Rectal smooth muscle tissue (tissue), 1 donor: ENCODE measurements at regions not wholly inside any gene's neighbourhood (a gene's known extent, or its start where the extent isn't known, plus 50 kb on each side); places are given as distances from the start of the nearest gene placed in this dataset.
"Not testable (repeated sequence)": the region's sequence is repeated elsewhere in the genome, so short reads cannot be mapped to it uniquely, and the experiment has no call there.

Experiments
- H3K27ac ChIP-seq: one replicate; pipeline ENCODE4 v1.7.0; 2013; ENCODE audit warnings: low read depth, low read length, inconsistent platforms
- H3K27me3 ChIP-seq: one replicate; pipeline ENCODE4 v1.7.0; 2013; ENCODE audit warnings: low read length; ENCODE audit not compliant: control insufficient read depth, insufficient read depth
- H3K36me3 ChIP-seq: one replicate; pipeline ENCODE4 v1.7.0; 2013; ENCODE audit warnings: low read length; ENCODE audit not compliant: control insufficient read depth, insufficient read depth
- H3K4me1 ChIP-seq: one replicate; pipeline ENCODE4 v1.7.0; 2013; ENCODE audit warnings: low read length; ENCODE audit not compliant: control insufficient read depth, insufficient read depth
- H3K4me3 ChIP-seq: one replicate; pipeline ENCODE4 v1.7.0; 2013; ENCODE audit warnings: low read length
- H3K9ac ChIP-seq: one replicate; pipeline ENCODE4 v1.7.0; 2013; ENCODE audit warnings: low read length

DNA sequence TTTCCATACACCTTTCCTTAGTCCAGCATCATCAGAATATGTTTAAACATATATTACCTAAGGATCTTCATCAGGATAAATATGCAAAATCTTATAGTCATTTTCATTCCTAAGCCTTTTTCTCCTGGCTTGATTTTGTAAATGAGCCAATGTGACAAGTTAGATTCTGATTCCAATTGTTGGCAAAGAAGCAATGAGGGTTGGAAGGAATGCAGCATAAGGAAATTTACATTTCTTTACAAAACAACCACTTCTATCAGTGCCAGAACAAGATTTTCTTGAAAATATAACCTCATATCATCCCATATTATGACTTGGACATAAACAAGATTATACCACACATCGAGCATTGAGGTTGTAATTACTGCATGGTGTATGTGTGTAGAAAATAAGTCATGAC lies 508.1 kb downstream of the TRAM1L1 start:
- no peaks in the 10 kb centered on the region for H3K36me3 ChIP-seq
- no peak overlapping the region for H3K9ac ChIP-seq
- no peak overlapping the region for H3K4me3 ChIP-seq
- no peak overlapping the region for H3K27ac ChIP-seq
- no peaks in the 10 kb centered on the region for H3K27me3 ChIP-seq
- no peaks in the 10 kb centered on the region for H3K4me1 ChIP-seq

DNA sequence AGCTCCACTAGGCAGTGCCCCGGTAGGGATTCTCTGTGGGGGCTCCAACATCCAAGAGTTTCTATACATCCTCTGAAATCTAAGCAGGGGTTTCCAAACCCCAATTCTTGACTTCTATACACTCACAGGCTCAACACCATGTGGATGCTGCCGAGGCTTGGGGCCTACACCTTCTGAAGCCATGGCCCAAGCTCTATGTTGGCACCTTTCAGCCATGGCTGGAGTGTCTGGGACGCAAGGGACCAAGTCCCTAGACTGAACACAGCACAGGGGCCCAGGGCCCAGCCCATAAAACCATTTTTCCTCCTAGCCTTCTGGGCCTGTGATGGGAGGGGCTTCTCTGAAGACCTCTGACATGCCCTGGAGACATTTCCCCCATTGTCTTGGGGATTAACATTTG lies 511.8 kb downstream of the TRAM1L1 start:
- Histone ChIP-seq H3K4me3 (no peak overlapping the region), H3K4me1 (no peaks in the 10 kb centered on the region), H3K27me3 (no peaks in the 10 kb centered on the region), H3K27ac (no peak overlapping the region), H3K36me3 (no peaks in the 10 kb centered on the region), H3K9ac (no peak overlapping the region)

DNA sequence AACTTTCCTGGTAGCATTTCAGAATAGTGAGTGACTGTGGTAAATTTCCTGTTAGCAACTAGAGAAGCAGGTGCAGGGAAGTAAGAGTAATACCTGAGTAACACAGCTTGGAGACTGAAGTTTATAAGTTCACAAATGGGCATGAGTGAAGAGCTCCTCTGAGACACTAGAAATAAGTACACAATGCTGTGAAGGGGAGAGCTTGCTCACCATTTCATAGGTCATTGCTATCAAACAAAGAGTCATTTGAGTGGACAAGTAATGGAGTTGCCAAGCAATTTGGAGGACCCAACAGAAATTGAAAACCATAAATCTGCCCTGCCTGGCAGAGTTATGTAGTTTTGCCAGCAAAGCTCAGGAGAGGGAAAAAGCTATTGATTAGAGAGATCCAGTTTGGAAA lies 523.6 kb downstream of the TRAM1L1 start:
- no peaks in the 10 kb centered on the region for H3K27me3 ChIP-seq
- no peaks in the 10 kb centered on the region for H3K36me3 ChIP-seq
- no peak overlapping the region for H3K9ac ChIP-seq
- no peak overlapping the region for H3K27ac ChIP-seq
- no peak overlapping the region for H3K4me3 ChIP-seq
- no peaks in the 10 kb centered on the region for H3K4me1 ChIP-seq

DNA sequence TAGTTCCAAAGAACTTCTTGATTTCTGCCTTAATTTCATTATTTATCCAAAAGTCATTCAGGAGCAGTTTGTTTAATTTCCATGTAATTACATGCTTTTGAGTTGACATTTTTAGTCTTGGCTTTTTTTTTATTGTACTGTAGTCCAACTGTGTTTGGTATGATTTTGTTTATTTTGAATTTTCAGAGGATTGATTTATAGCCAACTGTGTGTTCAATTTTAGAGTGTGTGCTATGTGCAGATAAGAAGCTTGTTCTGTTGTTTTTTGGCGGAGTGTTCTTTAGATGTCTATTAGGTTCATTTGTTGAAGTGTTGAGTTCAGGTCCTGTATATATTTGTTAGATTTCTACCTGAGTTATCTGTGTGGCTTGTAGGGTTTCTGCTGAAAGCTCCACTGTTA lies 533.6 kb downstream of the TRAM1L1 start:
- Histone ChIP-seq H3K36me3 (no peaks in the 10 kb centered on the region), H3K27me3 (no peaks in the 10 kb centered on the region), H3K9ac (no peak overlapping the region), H3K27ac (no peak overlapping the region), H3K4me3 (no peak overlapping the region), H3K4me1 (no peaks in the 10 kb centered on the region)

DNA sequence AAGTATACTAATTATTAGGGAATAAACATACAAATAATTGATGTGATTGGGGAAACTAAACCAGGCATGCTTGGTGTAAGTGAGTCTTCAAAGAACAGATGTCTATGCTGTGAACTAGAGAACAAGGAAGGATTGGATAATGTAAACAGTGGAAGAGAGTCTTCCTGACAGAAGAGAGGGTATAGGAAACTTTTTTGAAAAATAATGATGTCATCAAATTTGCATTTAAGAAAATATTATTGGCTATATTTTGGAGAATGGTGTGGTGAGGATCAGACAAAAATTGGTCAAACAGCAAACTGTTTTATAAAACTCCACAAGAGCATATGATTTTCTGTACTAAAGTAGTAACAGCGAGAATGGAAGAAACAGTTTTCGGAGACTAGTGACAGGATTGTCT lies 537.7 kb downstream of the TRAM1L1 start:
- H3K27ac ChIP-seq = no peak overlapping the region
- no peak overlapping the region for H3K4me3 ChIP-seq
- no peak overlapping the region for H3K9ac ChIP-seq
- no peaks in the 10 kb centered on the region for H3K27me3 ChIP-seq
- no peaks in the 10 kb centered on the region for H3K4me1 ChIP-seq
- H3K36me3 ChIP-seq = no peaks in the 10 kb centered on the region

DNA sequence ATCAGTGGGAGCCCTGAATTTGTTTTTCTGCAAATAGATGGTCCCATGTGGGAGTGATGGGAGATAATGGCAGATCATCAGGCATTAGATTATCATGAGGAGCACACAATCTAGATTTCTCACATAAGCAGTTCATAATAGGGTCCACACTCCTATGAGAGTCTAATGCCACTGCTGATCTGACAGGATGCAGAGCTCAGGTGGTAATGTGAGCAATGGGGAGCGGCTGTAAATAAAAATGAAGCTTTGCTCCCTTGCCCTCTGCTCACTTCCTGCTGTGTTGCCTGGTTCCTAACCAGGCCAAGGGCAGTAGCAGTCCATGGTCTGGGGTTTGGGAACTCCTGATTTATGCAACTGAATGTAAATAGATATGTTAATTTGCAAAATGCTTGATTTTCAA lies 538.6 kb downstream of the TRAM1L1 start:
- no peak overlapping the region for H3K27ac ChIP-seq
- H3K27me3 ChIP-seq = no peaks in the 10 kb centered on the region
- H3K9ac ChIP-seq = no peak overlapping the region
- H3K36me3 ChIP-seq = no peaks in the 10 kb centered on the region
- H3K4me1 ChIP-seq = no peaks in the 10 kb centered on the region
- no peak overlapping the region for H3K4me3 ChIP-seq

DNA sequence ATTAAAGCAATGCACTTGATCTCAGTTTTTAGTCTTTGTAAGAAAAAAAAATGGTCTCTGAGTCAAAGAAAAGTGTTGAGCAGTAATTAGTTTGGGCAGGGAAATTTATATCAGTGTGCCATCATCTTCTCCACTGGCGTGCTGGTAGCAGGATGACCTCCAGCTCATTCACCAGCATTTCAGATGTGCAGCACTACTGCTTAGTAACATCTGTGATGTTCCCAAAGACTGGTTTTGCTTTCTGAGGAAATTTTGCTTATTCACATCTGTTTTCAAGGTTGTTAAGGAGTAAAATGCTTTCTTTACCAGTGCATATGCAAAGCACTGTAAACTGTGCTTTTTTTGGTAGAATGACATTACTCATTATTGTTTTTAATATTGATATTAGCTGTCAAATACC lies 540.4 kb downstream of the TRAM1L1 start:
- H3K27me3 ChIP-seq = no peaks in the 10 kb centered on the region
- H3K9ac ChIP-seq = no peak overlapping the region
- no peak overlapping the region for H3K4me3 ChIP-seq
- no peaks in the 10 kb centered on the region for H3K4me1 ChIP-seq
- no peak overlapping the region for H3K27ac ChIP-seq
- no peaks in the 10 kb centered on the region for H3K36me3 ChIP-seq

DNA sequence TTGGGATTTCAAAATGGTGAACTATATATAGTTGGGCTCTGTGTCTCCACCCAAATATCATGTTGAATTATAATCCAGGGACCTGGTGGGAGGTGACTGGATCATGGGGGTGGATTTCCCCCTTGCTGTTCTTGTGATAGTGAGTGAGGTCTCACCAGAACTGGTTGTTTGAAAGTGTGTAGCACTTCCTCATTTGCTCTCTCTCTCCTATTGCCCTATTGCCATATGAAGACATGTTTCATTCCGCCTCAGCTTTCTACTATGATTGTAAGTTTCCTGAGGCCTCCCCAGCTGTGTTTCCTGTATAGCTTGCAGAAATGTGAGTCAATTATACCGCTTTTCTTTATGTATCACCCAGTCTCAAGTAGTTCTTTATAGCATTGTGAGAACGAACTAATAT lies 545.6 kb downstream of the TRAM1L1 start:
- Histone ChIP-seq H3K36me3 (no peaks in the 10 kb centered on the region), H3K9ac (no peak overlapping the region), H3K4me3 (no peak overlapping the region), H3K27ac (no peak overlapping the region), H3K27me3 (no peaks in the 10 kb centered on the region), H3K4me1 (no peaks in the 10 kb centered on the region)

DNA sequence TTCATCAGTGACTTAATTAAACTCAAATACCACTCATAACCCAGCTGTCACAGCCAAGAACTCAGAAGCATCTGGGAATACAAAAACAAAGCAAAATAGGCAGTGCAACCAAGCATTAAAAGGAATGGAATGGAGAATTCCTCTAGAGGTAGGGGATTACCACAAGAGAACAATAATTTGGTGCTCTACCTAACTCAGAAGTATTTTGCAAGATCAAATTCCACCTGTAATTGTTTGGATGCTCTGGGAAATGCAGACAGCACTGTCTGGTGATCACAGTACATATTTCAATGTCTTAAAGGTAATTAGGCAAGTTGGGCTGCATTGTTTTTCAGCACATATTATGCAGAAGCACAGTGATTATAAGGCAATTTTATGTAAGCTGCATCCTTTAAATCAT lies 547.5 kb downstream of the TRAM1L1 start:
- Histone ChIP-seq H3K9ac (no peak overlapping the region), H3K4me3 (no peak overlapping the region), H3K27ac (no peak overlapping the region), H3K4me1 (no peaks in the 10 kb centered on the region), H3K36me3 (no peaks in the 10 kb centered on the region), H3K27me3 (no peaks in the 10 kb centered on the region)

DNA sequence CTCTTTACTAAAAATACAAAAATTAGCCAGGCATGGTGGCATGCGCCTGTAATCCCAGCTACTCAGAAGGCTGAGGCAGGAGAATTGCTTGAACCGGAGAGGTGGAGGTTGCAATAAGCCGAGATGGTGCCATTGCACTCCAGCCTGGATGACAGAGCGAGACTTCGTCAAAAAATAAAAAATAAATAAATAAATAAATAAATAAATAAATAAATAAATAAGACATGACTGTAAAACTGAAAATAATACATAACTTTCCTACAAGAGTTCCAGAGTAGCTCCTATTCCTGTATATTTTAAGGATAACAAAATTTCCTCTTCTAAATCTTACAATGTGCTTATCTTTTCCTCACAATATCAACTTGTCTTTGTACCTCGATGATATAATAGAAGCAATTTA lies 549.4 kb downstream of the TRAM1L1 start:
- not testable (repeated sequence) for H3K36me3 ChIP-seq, H3K4me3 ChIP-seq, H3K4me1 ChIP-seq, H3K27ac ChIP-seq, H3K9ac ChIP-seq, H3K27me3 ChIP-seq

DNA sequence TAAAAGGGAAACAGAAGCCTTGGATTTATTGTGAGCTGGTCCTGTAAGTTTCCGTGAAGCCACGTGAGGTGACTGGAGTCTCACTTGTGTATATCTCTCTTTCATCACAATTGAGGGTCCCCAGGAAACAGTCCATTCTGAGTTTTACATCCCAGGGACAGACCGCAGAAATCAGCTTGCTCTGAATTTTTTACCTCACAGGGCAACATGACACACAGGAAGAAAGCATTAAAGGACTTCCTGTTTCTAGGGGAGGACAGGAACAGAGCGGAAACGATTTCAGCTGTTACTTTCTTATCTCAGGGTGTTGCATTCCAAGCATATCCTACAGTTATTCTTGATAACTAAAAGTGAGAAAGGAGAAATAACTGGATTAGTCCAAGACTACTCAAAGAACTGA lies 553.5 kb downstream of the TRAM1L1 start:
- Histone ChIP-seq H3K27ac (no peak overlapping the region), H3K27me3 (no peaks in the 10 kb centered on the region), H3K36me3 (no peaks in the 10 kb centered on the region), H3K4me3 (no peak overlapping the region), H3K4me1 (no peaks in the 10 kb centered on the region), H3K9ac (no peak overlapping the region)

DNA sequence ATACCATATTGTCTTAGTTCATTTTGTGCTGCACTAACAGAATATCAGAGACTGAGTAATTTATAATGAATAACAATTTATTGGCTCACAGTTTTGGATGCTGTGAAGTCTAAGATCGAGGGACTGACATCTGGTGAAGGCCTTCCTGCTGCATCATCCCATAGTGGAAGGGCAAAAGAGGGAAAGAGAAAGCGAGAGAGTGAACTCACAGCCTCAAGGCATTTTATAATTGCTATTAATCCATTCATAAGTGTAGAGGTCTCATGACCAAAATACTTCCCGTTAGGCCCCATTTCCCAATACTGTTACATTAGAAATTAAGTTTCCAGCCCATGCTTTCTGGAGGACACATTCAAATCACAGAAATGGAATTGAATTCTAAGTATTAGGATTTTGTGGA lies 554.4 kb downstream of the TRAM1L1 start:
- no peak overlapping the region for H3K27ac ChIP-seq

DNA sequence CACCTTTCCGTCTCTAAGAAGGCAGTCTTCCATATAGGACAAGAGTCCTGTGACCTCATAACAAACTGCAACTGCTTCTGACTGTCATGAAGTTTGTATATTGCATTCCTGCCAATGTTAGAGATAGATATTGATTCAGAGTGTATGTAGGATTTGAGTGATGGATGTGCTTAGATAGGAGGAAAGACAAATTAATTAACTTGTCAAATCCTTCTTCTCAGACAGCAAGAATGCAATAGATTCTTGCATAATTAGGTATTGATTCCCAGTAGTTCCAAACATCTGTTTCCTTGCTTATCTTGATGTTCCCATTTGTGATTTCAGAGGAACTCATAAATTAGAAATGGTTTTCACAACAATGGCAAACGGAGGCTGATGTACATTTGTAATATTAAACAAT lies 555.3 kb downstream of the TRAM1L1 start:
- H3K27me3 ChIP-seq = no peaks in the 10 kb centered on the region
- H3K27ac ChIP-seq = no peak overlapping the region
- H3K4me1 ChIP-seq = no peaks in the 10 kb centered on the region

More for the DNA sequence above, 554.4 kb downstream of the TRAM1L1 start:
- Histone ChIP-seq H3K36me3 (no peaks in the 10 kb centered on the region), H3K9ac (no peak overlapping the region), H3K4me1 (no peaks in the 10 kb centered on the region), H3K27me3 (no peaks in the 10 kb centered on the region), H3K4me3 (no peak overlapping the region)

DNA sequence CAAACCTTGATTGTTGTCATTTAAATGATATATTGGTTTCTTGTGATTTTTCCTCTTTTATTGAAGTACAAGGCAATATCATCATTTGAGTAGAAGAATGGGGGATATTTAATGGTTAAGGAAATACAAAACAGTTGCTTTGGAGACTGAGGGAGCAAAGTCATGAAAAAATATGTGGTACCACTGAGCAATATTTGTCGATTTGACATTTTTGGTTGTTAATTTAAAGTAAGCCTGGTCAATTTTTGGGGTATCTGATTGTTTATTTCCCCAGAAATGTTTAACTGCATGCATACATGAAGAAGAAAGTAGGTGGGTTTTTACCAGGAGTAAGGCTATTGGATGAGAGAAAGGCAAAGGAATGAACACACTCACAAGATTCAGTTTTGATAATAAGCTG lies 556.2 kb downstream of the TRAM1L1 start:
- no peak overlapping the region for H3K27ac ChIP-seq
- no peaks in the 10 kb centered on the region for H3K27me3 ChIP-seq
- H3K4me3 ChIP-seq = no peak overlapping the region
- H3K4me1 ChIP-seq = no peaks in the 10 kb centered on the region
- H3K36me3 ChIP-seq = no peaks in the 10 kb centered on the region
- no peak overlapping the region for H3K9ac ChIP-seq

More for the DNA sequence above, 555.3 kb downstream of the TRAM1L1 start:
- no peak overlapping the region for H3K4me3 ChIP-seq
- no peak overlapping the region for H3K9ac ChIP-seq
- H3K36me3 ChIP-seq = no peaks in the 10 kb centered on the region
